NCI-H1105 (cell line): ENCODE measurements at regions not wholly inside any gene's neighbourhood (a gene's known extent, or its start where the extent isn't known, plus 50 kb on each side); places are given as distances from the start of the nearest gene placed in this dataset.
A peak's percentile ranks its signal among the peaks of the same experiment; 100 is the strongest.
"Not testable (repeated sequence)": the region's sequence is repeated elsewhere in the genome, so short reads cannot be mapped to it uniquely, and the experiment has no call there.

Experiments
- DNase-seq: peaks from one replicate; lab custom pipeline; 2025; lab: John Stamatoyannopoulos, UW

GRCh38 chr9:75197561-75197960, 109.2 kb downstream of the OSTF1 start:
- peak; percentile 11 for DNase-seq

DNA sequence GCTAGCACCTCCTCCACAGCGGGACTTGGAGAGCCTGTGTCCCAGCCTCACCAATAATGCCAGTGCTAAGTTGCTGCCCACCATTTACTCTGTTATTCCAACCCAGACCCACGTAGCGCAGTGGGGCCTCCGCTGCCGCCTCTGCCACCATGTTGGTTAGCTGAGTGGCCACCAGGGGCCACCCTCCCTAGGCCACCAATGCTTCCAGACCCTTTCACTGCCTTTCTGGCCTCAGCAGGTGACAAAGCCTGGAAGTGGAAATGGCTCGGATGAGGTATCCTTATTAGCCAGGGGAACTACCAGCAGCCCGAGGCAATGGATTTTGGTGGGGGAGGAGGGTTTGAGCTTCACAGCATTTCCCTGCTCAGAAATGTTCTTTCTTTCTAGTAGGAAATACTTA, 110.1 kb downstream of the OSTF1 start:
- no peak for DNase-seq

DNA sequence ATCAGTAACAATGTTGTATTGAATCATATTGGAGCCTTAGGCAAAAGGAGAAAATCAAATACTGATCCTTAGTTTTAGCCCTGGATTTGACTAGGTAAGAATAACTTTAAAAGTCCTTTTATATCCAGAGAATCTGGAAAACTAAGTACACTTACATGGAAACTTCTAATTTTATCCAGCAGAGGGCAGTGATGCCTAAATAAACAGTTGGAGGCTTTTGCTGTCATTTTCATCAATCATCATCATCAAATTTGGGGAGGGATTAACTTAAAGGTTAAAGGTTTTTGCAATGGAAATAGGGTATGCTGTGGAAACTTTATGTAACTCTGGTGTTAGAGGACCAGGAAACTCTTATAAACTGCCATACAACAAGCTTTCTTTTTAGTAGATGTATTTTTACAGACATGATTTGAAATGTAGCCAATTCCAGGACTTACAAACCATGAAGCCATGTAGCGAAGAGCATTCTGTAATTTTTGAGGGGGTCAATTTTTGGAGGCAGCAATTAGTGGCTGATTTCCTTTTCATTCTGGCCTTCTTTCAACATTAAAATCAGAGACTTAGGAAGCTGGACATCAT, 112.7 kb downstream of the OSTF1 start:
- no peak for DNase-seq

- DNase-seq: no peak
These were observed 113.3 kb downstream of the OSTF1 start for GRCh38 chr9:75201480-75202209.

GRCh38 chr9:75207997-75208396, 119.7 kb downstream of the OSTF1 start:
- DNase-seq: not testable (repeated sequence)

DNA sequence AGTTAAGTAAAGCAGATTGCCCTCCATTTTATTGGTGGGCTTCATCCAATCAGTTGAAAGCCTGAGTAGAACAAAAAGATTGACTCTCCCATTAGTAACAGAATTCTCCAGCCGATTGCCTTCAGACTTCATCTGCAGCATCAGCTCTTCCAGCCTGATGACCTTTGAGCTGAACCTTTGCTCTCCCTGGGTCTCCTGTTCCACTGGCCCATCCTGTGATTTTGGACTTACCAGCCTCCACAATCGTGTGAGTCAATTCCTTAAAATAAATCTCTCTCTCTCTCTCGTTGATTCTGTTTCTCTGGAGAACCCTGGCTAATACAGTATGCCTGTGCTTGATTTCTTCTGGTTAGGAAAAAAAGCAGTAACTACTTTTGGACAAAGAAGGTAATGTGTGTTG, 121.9 kb downstream of the OSTF1 start:
- no peak for DNase-seq

- no peak for DNase-seq
These were observed 125.5 kb downstream of the OSTF1 start for GRCh38 chr9:75213765-75214164.

GRCh38 chr9:75226403-75227139, 138.3 kb downstream of the OSTF1 start:
- no peak for DNase-seq

- no peak for DNase-seq
These were observed 140.6 kb downstream of the OSTF1 start for GRCh38 chr9:75228893-75229292.

DNA sequence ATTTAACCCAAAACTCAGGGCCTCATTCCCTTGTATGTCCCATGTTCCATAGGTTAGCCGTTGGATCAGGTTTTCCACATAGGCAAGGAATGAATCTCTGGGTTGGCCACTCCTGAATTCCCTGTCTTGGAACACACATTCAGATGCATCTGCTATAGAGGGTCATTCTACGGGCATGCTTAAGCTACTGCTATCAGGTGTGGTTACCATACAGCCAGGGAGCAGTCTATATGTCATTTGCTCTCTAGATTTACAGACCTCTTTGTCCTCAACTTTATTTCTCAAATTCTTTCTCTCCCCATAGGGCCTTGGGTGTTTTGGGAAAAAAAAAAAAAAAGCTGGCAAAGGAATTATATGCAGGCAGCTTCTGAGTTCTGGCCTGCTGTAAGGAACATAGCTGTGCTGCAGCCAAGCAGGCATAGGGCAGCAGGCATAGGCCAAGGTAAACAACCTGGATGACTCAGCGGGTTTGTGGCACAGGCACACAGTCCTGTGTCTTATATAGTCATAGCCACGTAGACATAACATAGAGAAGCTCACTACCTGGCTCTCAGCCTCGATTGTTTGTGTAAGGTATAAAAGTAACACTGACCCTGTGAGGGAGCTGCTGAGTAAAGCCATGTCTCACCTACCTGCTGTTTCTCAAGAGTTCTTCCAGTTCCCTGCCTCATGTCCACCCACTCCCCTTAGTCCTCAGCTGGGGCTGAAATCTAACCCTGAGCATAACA, 141.5 kb downstream of the OSTF1 start:
- no peak for DNase-seq

GRCh38 chr9:75230469-75230868, 142.2 kb downstream of the OSTF1 start:
- no peak for DNase-seq

DNA sequence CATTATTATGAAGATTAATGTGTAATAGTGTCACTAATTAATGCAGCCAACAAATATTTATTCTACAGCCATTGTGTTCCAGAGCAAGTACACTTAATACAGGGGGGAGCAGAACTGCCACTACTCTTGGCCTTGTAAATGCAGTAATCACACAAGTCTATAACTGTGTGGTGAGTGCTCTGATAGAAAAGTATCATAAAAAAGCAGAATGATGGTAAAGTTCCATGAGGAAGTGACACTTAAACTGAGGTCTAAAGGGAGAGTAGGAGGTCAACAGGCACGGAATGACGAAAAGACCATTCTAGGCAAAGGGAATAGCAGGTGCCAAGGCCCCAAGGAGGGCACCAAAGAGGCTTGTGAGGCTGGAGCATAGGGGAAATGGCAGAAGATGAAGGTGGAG, 142.9 kb downstream of the OSTF1 start:
- no peak for DNase-seq

DNA sequence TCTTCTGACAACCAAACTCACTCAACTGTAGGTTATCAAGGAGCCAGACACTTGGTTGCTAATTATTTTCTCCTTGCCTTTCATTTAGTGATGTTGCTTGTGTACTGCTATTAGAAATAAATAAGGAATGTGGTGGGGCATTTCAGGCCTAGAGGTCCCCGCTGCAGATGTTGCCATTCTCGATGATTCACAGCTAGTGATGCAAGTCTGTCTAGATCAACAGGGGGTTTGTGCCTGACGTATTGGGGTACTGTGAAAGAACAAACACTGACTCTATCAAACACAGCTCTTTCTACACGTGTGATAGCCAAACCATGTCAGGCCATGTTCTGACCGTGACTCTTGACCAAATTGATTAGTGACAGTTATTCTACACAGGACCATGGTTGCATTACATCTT, 144.7 kb downstream of the OSTF1 start:
- no peak for DNase-seq

DNA sequence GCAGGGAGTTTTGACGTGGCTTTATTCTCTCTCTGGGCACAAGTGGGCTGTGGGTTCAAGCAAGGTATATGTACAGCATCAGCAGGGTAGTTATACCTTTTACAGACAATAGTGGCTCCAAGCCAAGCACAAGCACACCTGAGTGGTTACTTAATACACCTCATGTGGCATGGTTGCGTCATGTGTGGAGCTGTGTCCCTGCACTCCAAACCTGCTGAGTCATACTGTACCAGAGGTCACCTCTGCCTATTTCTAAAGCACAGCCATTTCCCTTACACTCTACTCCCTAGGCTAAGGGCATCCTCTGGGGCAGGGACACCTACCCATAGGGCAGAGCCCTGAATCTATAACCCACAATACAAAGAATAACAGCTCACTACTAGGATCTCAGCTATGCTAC, 147.3 kb downstream of the OSTF1 start:
- DNase-seq: no peak

DNA sequence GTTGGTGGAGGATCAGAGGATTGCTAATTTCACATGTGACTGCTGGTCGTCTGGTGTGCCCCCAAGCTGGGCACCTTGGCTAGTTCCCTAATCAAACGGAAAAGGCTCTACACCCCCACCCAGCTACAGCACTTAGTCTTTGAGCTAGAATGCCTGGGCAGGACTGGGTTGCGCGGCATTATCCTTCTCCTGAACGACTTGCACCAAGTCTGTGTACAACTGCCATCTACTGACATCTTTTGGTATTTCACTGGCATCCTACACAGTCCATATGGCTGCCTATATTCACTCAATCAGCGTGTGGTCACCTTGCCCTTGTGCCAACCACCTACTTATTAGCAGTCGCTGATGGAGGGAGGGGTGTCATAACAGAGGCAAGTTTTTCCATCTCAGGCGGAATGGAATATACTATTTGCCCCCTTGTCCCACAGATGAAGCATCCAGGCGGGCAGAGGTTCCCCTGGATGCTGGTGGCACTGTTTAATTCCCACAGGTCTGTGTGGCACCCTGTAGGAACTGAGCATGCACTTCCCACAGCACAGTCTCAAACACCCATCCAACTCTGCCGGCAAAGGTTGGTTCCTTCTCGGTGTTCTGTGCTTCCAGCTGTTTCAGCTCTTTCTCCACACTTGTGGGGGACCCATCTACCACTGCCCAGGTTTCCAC, 150.1 kb downstream of the OSTF1 start:
- no peak for DNase-seq

- DNase-seq: no peak
These were observed 150.9 kb downstream of the OSTF1 start for GRCh38 chr9:75239176-75239575.

- no peak for DNase-seq
These were observed 154.1 kb downstream of the OSTF1 start for GRCh38 chr9:75242426-75242825.

DNA sequence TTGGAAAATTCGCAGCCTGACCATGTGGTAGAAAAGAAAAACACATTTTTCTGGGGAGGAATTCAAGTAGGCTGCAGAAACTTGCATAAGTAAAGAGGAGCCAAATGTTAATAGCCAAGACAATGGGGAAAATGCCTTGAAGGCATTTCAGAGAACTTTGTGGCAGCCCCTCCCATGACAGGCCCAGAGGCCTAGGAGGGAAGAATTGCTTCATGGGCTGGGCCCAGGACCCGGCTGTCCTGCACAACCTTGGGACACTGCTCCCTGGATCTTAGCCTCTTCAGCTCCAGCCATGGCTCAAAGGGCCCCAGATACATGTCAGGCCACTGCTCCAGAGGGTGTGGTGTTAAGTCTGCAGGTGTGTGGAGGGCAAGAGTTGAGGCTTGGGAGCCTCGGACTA, 158.6 kb downstream of the OSTF1 start:
- no peak for DNase-seq

GRCh38 chr9:75265525-75265972, 177.2 kb downstream of the OSTF1 start:
- DNase-seq: peak; percentile 20

GRCh38 chr9:75269197-75269596, 180.9 kb downstream of the OSTF1 start:
- DNase-seq: no peak

- DNase-seq: not testable (repeated sequence)
These were observed 184.7 kb downstream of the OSTF1 start for GRCh38 chr9:75273055-75273454.

- no peak for DNase-seq
These were observed 186.5 kb downstream of the OSTF1 start for GRCh38 chr9:75274781-75275180.
